ENCODE measurements at regions not wholly inside any gene's neighbourhood (a gene's known extent, or its start where the extent isn't known, plus 50 kb on each side); places are given as distances from the start of the nearest gene placed in this dataset.
"Not testable (repeated sequence)": the region's sequence is repeated elsewhere in the genome, so short reads cannot be mapped to it uniquely, and the experiment has no call there.

DNA sequence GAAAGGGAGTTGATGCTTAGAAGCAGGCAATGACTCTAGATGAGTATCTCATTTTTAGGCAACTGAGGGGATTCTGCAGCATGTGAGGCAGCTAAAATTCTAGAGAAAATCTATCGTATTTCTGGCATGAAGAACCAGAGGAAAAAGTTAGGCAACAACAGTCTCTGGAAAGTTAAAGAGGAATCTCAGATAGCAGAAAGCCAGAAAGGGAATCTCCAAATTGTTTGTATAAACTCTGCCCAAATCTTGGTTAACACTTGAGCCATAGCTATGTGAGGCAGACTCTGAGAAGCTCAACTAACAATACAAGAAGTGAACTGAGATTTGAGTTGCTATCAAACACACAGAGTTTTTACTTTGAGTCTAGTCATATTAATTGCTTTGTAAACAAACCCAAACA lies 215.8 kb upstream of the FZD8 start:
- H3K4me3 ChIP-seq (ENCODE audit: low read length) = no peak overlapping the region
- DNase-seq (ENCODE audit: low read depth, low spot score) = no peak

DNA sequence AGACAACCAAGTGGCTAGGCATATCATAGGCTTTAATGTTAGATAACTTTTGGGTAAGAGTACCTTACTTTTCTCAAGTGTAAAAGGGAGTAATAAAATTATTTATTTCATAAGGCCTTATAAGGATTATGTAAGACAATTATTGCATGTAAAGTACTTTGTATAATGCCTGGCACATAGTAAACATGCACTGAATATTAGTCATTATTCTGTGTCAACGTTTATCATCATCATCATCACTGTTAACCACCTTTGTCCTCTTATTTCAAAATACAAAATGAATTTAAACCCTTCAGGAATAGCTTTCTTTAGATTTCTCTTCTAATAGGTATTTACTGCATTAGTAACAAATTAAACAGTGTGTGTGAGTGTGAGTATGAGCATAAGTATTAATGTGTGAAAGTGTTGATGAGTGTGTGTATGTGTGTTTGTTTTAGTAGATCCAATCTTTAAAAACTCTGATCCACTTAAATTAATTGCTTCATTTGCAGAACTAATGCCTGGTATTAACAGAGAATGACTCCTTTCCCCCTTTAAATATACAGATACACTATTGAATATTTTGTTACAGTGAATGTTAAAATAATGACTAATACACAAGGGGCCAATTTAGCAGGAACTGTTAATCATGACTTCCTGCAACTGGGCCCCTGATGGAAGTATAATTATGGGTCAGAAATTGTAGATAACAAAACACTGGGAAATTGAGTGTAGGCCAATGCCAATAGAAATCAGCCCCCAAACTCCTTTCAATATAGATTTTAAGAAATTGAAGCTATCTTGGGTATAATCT lies 213.3 kb upstream of the FZD8 start:
- DNase-seq (ENCODE audit: low read depth, low spot score) = no peak
- H3K4me3 ChIP-seq (ENCODE audit: low read length) = no peak overlapping the region

DNA sequence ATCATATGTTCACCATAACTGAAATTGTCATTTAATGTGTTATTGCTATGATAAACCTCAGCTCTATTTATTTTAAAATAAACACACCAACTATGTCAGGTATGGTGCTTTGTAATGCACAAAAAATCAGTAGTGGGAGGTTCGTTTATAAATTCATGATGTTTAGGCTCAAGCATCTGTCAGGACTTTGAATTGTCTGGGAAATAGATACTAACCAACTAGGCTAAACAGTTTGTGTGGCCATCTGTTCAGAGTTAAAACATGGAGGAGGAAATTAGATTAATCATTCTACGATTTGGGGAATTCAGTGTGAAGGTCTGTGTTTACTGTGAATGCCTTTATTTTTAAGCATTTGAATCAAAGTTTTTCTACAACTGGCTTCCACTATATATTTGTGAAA lies 212.6 kb upstream of the FZD8 start:
- DNase-seq (ENCODE audit: low read depth, low spot score) = no peak
- no peak overlapping the region for H3K4me3 ChIP-seq (ENCODE audit: low read length)

DNA sequence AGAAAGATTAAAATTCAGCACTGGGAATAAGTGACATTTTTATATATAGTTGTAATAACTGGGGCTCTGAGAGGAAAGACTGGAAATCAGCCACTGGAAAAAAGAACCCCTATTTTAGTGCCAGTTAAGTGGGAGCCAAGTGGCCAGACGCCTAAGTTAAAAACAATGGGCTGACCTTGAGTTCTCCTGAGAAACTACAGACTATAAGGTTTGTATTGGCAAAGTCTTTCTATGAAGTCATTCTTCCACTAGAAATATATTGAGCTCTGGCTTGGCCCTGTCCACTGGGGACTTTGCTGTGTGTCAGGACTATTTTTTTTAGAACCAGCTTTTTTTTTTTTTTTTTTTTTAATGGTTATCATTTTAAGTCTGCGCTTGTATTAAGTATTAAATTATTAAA lies 210.6 kb upstream of the FZD8 start:
- no peak for DNase-seq (ENCODE audit: low read depth, low spot score)
- no peak overlapping the region for H3K4me3 ChIP-seq (ENCODE audit: low read length)

DNA sequence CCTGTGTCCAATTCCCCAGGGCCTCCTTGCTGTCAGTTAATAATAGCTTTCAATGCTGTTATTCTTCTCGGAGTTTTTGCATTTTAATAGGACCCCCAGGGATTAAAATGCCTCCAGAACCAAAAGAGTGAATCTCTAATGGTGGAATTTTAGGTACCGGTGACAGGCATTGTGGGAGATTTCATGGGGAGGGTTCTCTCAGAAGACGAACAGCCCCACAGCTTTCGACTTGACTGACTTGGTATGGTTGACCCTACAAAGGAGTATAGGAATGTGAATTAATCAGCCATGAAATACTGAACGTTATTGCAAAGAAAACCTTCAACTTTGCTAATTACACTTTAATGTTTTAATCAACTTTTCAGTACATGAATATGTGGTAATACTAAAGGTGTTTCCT lies 206.3 kb upstream of the FZD8 start:
- no peak for DNase-seq (ENCODE audit: low read depth, low spot score)
- H3K4me3 ChIP-seq (ENCODE audit: low read length) = no peak overlapping the region

DNA sequence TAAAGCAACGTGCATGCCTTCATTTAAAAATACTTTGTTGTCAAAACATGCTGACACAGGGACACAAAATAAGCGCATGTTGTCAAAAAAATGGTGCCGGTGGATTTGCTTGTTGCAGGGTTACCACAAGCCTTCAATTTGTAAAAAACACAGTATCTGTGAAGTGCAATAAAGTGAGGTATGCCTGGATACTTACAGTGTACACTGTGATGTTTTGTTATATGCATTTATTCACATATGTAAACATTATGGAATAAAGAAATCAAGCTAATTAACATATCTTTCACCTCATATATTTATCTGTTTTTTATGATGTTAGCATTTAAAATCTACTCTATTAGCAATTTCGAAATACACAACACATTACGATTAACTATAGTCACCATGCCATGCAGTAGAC lies 202.6 kb upstream of the FZD8 start:
- no peak overlapping the region for H3K4me3 ChIP-seq (ENCODE audit: low read length)
- DNase-seq (ENCODE audit: low read depth, low spot score) = no peak

DNA sequence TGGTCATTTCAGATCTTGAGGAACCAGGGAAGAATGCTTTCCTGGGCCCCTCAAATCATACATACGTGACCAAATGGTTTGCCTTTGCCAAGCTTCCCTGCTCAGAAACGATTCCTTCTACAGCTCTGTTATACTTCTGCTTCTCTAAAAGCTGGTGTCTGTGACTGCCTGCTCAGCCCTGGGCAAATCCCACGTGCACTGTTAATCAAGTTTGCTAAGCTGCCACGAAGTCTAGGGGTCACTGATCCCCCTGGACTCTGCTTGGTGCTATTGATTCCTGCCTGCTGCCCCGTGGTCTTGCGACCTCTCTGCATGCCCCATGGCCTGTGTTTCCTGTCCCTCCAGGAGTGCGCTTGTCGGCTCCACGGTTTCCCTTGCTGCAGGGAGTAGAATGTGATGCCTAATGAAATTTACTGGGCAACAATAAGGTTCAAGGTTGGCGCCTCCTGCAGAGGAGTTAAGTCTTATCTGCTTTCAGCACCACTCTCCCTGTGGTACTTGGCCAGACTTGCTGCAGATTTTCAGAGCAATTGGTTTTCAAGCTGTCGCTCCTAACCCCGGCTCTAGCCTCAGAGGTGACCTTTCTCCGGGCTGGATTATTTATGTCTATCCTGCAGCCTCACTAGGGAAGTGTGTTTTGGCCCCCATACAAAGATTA lies 201.6 kb upstream of the FZD8 start:
- no peak overlapping the region for H3K4me3 ChIP-seq (ENCODE audit: low read length)
- no peak for DNase-seq (ENCODE audit: low read depth, low spot score)

DNA sequence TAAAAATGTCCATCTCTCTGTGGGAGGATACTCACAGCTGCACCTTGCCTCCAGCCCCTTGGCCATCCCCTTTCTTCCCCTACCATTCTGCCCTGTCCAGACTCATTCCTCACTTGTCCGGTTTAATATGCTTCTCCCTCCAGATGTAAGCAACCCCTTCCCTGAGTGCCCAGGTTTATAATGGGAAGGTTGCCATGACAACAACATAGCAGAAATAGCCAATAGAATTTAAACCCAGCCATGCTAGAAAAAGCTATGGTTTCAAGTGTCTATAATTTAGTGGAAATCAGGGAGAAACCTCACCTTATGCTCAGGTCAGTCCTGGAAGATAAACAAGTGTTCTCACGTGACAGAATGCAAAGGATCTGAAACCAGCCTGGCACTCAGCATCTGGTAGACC lies 196.0 kb upstream of the FZD8 start:
- DNase-seq (ENCODE audit: low read depth, low spot score) = no peak
- H3K4me3 ChIP-seq (ENCODE audit: low read length) = no peak overlapping the region

DNA sequence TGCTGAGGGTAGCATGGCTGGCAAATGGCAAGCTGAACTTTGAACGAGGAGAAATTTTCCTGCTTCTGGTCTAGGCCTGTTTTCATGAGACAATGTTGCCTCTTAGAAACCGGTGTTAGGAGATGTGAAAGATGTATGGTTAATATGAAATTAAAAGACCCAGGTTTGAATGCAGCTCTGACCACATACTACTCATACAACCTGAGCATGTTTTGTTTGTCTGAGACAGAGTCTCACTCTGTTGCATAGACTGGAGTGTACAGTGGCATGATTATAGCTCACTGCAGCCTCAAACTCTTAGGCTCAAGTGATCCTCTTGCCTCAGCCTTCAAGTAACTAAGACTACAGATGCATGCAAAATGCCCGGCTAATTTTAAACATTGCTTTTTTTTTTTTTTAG lies 193.4 kb upstream of the FZD8 start:
- no peak overlapping the region for H3K4me3 ChIP-seq (ENCODE audit: low read length)
- no peak for DNase-seq (ENCODE audit: low read depth, low spot score)

DNA sequence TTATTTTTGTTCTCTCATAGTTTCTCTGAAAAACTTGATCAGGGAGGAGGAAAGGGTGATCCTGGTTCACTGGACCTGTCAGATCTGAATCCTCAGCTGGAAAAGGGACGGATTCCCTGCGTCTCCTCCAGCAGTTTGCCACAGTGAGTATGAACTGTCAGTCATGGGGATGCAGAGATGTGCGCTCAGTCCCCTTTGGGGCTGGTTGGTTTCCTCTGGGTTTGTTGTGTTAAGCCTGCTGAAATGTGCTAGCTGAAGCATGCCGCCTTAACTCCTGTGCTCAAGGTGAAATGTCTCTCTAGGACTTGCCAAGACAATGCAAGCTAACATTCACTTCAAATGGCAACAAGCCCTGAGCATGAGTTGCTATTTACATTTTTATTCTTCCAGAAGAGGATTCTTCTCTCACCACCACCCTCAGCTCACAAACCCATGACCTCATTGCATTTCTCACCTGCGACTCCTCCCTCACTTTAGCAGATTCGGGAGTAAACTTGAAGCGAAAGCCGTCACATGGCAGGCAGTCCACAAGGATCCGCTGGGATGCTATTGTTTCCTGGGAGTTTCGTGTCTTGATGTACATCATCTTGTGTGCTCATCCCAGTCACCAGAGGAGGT lies 192.9 kb upstream of the FZD8 start:
- no peak for DNase-seq (ENCODE audit: low read depth, low spot score)
- no peak overlapping the region for H3K4me3 ChIP-seq (ENCODE audit: low read length)

DNA sequence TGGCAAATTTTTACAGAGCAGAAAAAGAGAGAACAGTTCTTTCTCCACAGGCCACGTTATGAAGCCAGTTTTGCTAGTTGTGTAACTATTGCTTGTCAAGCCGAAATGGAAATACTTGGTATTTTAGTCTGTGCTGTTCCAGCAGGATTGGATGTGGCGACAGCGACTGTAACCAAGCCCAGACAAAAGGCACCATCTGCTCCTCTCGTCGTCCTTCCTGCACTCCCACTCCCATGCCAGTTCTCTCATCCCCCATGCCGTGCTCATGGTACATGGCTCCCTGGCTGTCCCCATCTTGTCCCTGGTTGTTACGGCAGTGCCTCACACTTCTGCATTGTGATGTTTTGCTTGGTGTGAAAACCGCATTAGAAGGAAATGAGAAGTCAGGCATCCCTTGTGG lies 185.7 kb upstream of the FZD8 start:
- DNase-seq (ENCODE audit: low read depth, low spot score) = no peak
- H3K4me3 ChIP-seq (ENCODE audit: low read length) = no peak overlapping the region

DNA sequence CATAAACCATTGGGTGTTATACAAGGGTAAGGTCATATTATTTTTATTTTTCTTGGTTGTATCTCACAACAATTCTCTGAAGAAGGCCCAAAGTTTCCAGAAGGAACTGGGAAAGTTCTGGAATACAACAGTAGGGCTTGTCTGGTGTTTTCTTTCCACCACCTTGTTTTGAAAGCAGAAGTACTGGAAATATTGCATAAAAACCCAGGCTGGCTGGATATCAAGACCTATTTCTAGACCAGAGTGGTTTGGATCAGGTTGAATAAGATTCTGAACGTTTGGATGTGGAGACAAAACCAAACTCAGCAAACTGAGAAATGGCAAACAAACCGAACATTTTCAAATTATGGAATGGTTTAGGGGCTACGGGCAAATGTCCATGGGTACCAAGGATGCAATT lies 182.6 kb upstream of the FZD8 start:
- no peak overlapping the region for H3K4me3 ChIP-seq (ENCODE audit: low read length)
- no peak for DNase-seq (ENCODE audit: low read depth, low spot score)

DNA sequence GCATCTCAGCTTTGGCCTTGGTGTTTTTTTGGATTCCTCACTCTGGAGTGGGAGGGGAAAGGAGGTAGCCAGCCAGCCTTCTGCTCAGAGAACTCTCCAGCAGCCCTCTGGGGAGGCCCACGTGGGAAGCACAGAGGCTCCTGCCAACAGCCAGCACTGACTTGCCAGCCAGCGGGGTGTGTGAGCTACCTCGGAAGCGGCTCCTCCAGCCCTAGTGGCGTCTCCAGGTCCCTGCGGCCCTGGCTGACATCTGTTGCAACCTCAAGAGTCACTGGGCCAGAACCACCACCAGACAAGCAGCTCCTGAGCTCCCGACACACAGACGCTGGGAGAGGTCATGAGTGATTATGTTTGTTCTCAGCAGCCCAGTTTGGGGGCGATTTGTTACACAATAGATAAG lies 180.2 kb upstream of the FZD8 start:
- no peak for DNase-seq (ENCODE audit: low read depth, low spot score)
- no peak overlapping the region for H3K4me3 ChIP-seq (ENCODE audit: low read length)

DNA sequence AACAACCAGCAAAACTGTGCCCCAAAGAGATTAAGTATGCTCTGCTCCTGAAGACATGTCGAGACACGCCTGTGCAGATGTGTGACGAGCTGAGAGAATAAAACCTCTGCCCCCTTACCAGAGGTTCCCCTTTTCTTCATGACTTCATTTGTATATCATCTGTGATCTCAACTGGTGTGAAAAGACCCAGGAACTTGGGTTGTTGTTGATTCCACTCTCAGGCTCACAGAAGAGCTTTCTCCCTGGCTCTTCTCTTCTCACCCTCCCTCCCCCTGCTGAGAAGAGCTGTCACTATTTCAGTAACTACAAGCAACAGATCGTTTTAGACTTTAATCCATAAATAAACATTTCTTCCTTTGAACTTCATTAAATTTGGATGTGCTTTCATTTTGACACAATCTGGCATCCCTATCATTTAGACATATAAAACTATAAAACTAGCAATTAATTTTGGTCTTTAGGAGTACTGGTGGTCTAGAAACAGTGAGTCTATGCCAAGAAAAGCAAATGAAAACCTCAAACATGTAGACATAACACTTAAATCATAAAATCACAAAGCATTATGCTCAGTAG lies 179.3 kb upstream of the FZD8 start:
- no peak overlapping the region for H3K4me3 ChIP-seq (ENCODE audit: low read length)
- no peak for DNase-seq (ENCODE audit: low read depth, low spot score)

DNA sequence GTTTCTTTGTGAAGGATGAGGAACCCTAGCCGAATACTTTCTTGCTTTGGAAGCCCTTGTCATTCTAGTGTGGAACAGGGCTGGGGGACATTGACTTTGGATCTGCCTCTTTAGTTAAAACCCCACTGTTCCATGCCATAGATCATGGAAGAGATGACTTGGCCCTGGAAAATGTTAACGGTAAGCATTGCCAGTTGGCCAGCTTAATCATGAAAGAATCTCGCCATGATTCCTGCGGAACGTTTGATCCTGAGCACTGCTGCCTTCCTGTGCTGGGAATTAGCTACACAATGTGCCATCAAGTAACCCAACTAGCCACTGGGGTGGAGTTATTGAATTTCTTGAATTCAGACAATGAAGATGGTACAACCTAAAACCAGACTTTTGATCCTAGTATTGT lies 177.6 kb upstream of the FZD8 start:
- no peak for DNase-seq (ENCODE audit: low read depth, low spot score)
- no peak overlapping the region for H3K4me3 ChIP-seq (ENCODE audit: low read length)

DNA sequence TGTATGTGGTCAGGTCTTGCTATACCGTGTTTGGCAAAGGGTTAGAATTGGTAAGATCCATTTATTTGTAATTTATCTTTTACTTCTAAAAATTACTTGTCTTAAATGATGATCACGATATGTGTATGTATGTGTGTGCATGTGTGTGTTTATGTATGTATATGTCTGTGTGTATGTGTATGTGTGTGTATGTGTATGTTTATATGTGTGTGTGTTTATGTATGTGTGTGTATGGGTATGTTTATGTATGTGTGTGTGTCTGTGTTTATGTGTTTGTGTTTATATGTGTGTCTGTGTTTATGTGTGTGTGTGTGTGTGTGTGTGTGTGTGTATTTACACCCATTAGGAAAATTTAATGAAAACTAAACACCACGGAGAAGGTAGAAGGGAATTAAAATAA lies 176.9 kb upstream of the FZD8 start:
- no peak overlapping the region for H3K4me3 ChIP-seq (ENCODE audit: low read length)
- no peak for DNase-seq (ENCODE audit: low read depth, low spot score)

DNA sequence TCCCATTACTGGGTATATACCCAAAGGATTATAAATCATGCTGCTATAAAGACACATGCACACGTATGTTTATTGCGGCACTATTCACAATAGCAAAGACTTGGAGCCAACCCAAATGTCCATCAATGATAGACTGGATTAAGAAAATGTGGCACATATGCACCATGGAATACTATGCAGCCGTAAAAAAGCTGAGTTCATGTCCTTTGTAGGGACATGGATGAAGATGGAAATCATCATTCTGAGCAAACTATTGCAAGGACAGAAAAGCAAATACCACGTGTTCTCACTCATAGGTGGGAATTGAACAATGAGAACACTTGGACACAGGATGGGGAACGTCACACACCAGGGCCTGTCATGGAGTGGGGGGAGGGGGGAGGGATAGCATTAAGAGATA lies 175.0 kb upstream of the FZD8 start:
- not testable (repeated sequence) for H3K4me3 ChIP-seq (ENCODE audit: low read length)

DNA sequence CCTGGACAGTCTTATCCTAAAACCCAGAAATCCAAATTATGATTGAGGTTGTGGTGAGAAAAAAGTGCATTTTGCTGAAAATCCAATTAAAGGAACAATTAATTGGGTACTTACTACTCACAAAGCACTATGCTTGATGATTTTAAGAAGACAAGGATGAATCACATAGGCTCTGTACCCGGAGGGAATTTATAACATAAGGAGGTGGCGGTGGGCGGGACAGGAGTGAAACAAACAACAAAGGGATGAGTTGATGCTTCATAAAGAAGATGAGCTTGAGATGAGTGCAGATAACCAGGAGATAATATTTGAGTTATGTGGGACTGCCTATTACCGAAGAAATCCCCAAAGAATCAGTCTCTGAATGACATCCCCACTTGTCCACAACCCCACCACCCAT lies 171.1 kb upstream of the FZD8 start:
- no peak for DNase-seq (ENCODE audit: low read depth, low spot score)

More for the DNA sequence above, 175.0 kb upstream of the FZD8 start:
- not testable (repeated sequence) for DNase-seq (ENCODE audit: low read depth, low spot score)

DNA sequence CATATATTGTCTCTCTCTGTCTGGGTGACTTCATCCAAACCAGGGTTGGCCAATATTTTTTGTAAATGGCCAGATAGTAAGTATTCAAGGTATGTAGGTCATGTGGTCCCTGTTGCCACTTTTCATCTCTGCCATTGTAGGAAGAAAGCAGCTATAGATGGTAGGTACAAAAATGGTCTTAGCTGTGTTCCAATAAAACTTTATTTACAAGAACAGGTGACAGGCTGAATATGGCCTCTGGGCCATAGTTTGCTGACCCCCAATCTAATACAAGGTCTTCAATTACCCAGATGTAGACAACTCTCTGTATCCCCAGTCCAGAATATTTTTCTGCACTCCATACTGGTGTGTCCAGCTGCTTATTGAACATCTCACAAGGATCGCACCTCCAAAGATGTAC lies 166.2 kb upstream of the FZD8 start:
- no peak for DNase-seq (ENCODE audit: low read depth, low spot score)
- no peak overlapping the region for H3K4me3 ChIP-seq (ENCODE audit: low read length)

More for the DNA sequence above, 171.1 kb upstream of the FZD8 start:
- no peak overlapping the region for H3K4me3 ChIP-seq (ENCODE audit: low read length)

DNA sequence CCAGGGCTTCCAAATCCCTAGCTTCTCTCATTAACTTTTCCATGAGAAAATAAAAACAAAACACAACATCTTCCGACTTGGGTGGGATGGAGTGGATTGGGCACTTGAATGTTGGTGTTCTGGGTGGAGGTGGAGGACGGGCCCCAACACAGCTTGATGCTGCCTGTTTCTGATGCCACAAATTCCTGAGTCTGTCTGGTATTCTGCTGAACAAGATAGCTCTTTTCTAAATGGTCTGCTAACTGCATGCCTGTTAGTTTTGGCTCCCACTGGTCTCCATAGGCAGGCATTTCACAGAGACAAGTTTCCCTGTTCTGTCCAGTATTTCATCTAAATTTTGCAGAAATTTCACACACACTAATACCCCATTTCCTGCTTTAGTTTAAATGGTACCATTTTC lies 160.9 kb upstream of the FZD8 start:
- no peak for DNase-seq (ENCODE audit: low read depth, low spot score)

More for the DNA sequence above, 160.9 kb upstream of the FZD8 start:
- H3K4me3 ChIP-seq (ENCODE audit: low read length) = no peak overlapping the region

Measured in Jurkat, Clone E6-1 (cell line).